HepG2 (cell line): ENCODE measurements at regions not wholly inside any gene's neighbourhood (a gene's known extent, or its start where the extent isn't known, plus 50 kb on each side); places are given as distances from the start of the nearest gene placed in this dataset.

Source experiments
- EP300 ChIP-seq, 3 experiments: sonication (generic) in 1 of 3; formaldehyde crosslinking in 1 of 3; IDR thresholded peaks; 2 replicates each; pipeline versions ENCODE4 v1.5.1 to v1.6.1; 2011 to 2020; ENCODE audit warnings: low read depth in 2 of 3, low read length in 2 of 3, borderline replicate concordance in 1 of 3, improper control_type of control experiment in 1 of 3, mild to moderate bottlenecking in 1 of 3, missing genetic modification reagents in 1 of 3, moderate library complexity in 1 of 3
- KAT7 ChIP-seq: IDR thresholded peaks from 2 replicates; pipeline ENCODE4 v1.6.1; 2018; ENCODE audit warnings: borderline replicate concordance, missing compliant biosample characterization
- MED1 ChIP-seq: sonication (generic); formaldehyde crosslinking; IDR thresholded peaks from 2 replicates; pipeline ENCODE4 v1.4.0; 2020; ENCODE audit warnings: missing genetic modification reagents
- NR0B2 ChIP-seq: sonication (generic); formaldehyde crosslinking; IDR thresholded peaks from 2 replicates; pipeline ENCODE4 v1.4.0; 2020; ENCODE audit warnings: mild to moderate bottlenecking, missing genetic modification reagents
- SCMH1 ChIP-seq: sonication (generic); formaldehyde crosslinking; IDR thresholded peaks from 2 replicates; pipeline ENCODE4 v1.9.0; 2021; ENCODE audit warnings: missing genetic modification reagents, mild to moderate bottlenecking, borderline replicate concordance
- USF2 ChIP-seq, 2 experiments: sonication (generic) in 1 of 2; formaldehyde crosslinking in 1 of 2; IDR thresholded peaks; 2 replicates each; pipeline versions ENCODE4 v1.5.1 to v1.6.1; 2011 to 2020; ENCODE audit warnings: borderline replicate concordance in 1 of 2, low read depth in 1 of 2, low read length in 1 of 2, mild to moderate bottlenecking in 1 of 2, missing genetic modification reagents in 1 of 2, moderate library complexity in 1 of 2
- ZNF12 ChIP-seq: sonication (generic); formaldehyde crosslinking; IDR thresholded peaks from 2 replicates; pipeline ENCODE4 v1.5.0; 2020; ENCODE audit warnings: missing genetic modification reagents
- ZSCAN12 ChIP-seq: sonication (generic); formaldehyde crosslinking; IDR thresholded peaks from 2 replicates; pipeline ENCODE4 v1.9.0; 2021; ENCODE audit warnings: mild to moderate bottlenecking, missing genetic modification reagents
- TF ChIP-seq, protein P1 (sequence below): sonication (generic); formaldehyde crosslinking; IDR thresholded peaks from 2 replicates; pipeline ENCODE4 v1.4.0; 2020; ENCODE audit warnings: missing genetic modification reagents, borderline replicate concordance
- TF ChIP-seq, protein P2 (sequence below): sonication (generic); formaldehyde crosslinking; IDR thresholded peaks from 2 replicates; pipeline ENCODE4 v1.4.0; 2020; ENCODE audit warnings: missing genetic modification reagents
- TF ChIP-seq, protein P3 (sequence below): sonication (generic); formaldehyde crosslinking; IDR thresholded peaks from 2 replicates; pipeline ENCODE4 v1.4.0; 2020; ENCODE audit warnings: missing genetic modification reagents

GRCh38 chr1:71242239-71242638 is 161.4 kb upstream of the ZRANB2 start:
- TF ChIP-seq MED1 (CRISPR knock-in tag), result no peak
- no peak for TF ChIP-seq USF2 (IDR thresholded peaks at IDR 0.05; ENCODE audit: low read depth, low read length)
- no peak for TF ChIP-seq USF2 (CRISPR knock-in tag; IDR thresholded peaks at IDR 0.05; ENCODE audit: borderline replicate concordance)
- no peak for TF ChIP-seq KAT7
- TF ChIP-seq, protein P1, sequence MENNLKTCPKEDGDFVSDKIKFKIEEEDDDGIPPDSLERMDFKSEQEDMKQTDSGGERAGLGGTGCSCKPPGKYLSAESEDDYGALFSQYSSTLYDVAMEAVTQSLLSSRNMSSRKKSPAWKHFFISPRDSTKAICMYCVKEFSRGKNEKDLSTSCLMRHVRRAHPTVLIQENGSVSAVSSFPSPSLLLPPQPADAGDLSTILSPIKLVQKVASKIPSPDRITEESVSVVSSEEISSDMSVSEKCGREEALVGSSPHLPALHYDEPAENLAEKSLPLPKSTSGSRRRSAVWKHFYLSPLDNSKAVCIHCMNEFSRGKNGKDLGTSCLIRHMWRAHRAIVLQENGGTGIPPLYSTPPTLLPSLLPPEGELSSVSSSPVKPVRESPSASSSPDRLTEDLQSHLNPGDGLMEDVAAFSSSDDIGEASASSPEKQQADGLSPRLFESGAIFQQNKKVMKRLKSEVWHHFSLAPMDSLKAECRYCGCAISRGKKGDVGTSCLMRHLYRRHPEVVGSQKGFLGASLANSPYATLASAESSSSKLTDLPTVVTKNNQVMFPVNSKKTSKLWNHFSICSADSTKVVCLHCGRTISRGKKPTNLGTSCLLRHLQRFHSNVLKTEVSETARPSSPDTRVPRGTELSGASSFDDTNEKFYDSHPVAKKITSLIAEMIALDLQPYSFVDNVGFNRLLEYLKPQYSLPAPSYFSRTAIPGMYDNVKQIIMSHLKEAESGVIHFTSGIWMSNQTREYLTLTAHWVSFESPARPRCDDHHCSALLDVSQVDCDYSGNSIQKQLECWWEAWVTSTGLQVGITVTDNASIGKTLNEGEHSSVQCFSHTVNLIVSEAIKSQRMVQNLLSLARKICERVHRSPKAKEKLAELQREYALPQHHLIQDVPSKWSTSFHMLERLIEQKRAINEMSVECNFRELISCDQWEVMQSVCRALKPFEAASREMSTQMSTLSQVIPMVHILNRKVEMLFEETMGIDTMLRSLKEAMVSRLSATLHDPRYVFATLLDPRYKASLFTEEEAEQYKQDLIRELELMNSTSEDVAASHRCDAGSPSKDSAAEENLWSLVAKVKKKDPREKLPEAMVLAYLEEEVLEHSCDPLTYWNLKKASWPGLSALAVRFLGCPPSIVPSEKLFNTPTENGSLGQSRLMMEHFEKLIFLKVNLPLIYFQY (CRISPR knock-in tag), result no peak
- TF ChIP-seq, protein P2, sequence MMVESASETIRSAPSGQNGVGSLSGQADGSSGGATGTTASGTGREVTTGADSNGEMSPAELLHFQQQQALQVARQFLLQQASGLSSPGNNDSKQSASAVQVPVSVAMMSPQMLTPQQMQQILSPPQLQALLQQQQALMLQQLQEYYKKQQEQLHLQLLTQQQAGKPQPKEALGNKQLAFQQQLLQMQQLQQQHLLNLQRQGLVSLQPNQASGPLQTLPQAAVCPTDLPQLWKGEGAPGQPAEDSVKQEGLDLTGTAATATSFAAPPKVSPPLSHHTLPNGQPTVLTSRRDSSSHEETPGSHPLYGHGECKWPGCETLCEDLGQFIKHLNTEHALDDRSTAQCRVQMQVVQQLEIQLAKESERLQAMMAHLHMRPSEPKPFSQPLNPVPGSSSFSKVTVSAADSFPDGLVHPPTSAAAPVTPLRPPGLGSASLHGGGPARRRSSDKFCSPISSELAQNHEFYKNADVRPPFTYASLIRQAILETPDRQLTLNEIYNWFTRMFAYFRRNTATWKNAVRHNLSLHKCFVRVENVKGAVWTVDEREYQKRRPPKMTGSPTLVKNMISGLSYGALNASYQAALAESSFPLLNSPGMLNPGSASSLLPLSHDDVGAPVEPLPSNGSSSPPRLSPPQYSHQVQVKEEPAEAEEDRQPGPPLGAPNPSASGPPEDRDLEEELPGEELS (CRISPR knock-in tag), result no peak
- no peak for TF ChIP-seq EP300 (IDR thresholded peaks at IDR 0.05; ENCODE audit: low read depth in 2 of 2, low read length in 2 of 2)
- TF ChIP-seq EP300 (CRISPR knock-in tag; IDR thresholded peaks at IDR 0.05; ENCODE audit: borderline replicate concordance), result no peak
- TF ChIP-seq ZSCAN12 (CRISPR knock-in tag), result no peak
- no peak for TF ChIP-seq ZNF12 (CRISPR knock-in tag)
- TF ChIP-seq, protein P3, sequence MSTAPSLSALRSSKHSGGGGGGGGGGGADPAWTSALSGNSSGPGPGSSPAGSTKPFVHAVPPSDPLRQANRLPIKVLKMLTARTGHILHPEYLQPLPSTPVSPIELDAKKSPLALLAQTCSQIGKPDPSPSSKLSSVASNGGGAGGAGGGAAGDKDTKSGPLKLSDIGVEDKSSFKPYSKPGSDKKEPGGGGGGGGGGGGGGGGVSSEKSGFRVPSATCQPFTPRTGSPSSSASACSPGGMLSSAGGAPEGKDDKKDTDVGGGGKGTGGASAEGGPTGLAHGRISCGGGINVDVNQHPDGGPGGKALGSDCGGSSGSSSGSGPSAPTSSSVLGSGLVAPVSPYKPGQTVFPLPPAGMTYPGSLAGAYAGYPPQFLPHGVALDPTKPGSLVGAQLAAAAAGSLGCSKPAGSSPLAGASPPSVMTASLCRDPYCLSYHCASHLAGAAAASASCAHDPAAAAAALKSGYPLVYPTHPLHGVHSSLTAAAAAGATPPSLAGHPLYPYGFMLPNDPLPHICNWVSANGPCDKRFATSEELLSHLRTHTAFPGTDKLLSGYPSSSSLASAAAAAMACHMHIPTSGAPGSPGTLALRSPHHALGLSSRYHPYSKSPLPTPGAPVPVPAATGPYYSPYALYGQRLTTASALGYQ (CRISPR knock-in tag), result no peak
- no peak for TF ChIP-seq SCMH1
- no peak for TF ChIP-seq NR0B2 (CRISPR knock-in tag)
